ENCODE measurements at regions not wholly inside any gene's neighbourhood (a gene's known extent, or its start where the extent isn't known, plus 50 kb on each side); places are given as distances from the start of the nearest gene placed in this dataset.

DNA sequence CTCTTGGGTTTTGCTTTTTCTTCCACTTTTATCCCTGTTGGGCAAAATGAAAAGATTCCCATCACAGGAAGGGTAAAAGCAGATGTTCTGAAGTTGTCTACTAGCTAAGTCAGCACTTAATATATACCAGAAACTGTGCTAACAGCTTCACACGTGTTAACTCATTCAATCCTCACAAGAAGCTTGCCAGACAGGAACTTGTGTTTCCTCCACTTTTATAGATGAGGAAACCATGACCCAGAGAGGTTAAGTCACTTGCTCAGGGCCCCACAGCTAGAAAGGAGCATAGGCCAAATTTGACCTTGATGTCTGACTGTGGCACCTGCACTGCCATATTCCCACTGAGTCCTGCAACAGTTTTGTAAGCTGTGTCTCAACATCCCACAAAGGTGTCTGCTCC is 76.8 kb upstream of the EPC2 start:
- intact Hi-C loops (cut with DNase I), result loop anchor here (10.0 kb wide), 1 partner anchor 417 kb away; no protein-coding TSS in a partner anchor
- Histone ChIP-seq H3K36me3 (no peaks in the 10 kb centered on the region), H3K4me1 (no peaks in the 10 kb centered on the region), H3K4me3 (no peak overlapping the region), H3K27me3 (no peaks in the 10 kb centered on the region), H3K9me3 (no peaks in the 10 kb centered on the region), H3K27ac (no peak overlapping the region)
- TF ChIP-seq, protein P1, sequence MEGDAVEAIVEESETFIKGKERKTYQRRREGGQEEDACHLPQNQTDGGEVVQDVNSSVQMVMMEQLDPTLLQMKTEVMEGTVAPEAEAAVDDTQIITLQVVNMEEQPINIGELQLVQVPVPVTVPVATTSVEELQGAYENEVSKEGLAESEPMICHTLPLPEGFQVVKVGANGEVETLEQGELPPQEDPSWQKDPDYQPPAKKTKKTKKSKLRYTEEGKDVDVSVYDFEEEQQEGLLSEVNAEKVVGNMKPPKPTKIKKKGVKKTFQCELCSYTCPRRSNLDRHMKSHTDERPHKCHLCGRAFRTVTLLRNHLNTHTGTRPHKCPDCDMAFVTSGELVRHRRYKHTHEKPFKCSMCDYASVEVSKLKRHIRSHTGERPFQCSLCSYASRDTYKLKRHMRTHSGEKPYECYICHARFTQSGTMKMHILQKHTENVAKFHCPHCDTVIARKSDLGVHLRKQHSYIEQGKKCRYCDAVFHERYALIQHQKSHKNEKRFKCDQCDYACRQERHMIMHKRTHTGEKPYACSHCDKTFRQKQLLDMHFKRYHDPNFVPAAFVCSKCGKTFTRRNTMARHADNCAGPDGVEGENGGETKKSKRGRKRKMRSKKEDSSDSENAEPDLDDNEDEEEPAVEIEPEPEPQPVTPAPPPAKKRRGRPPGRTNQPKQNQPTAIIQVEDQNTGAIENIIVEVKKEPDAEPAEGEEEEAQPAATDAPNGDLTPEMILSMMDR (IDR thresholded peaks at IDR 0.05), result no peak
- DNase-seq (ENCODE audit: low spot score in 2 of 2), result no peak

DNA sequence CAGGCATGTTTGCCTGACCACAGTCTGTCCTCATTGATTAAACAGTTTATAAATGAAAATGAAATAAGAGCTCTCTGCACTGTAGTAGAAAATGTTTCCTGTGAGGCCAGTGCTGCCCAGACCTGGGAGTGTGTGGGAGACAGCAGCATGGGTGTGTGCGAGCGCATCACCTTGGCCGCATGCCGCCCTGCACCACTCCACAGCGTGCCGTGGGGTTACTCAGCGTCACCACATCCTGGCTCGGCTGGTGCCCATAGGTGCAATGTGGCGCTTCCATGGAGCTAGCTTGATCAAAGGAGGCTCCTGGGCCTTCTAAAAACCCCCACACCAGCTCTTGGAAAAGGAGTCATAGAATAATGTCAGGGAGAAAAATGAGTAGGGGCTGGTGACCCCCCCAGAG is 76.0 kb upstream of the EPC2 start:
- H3K27me3 ChIP-seq, result no peaks in the 10 kb centered on the region
- no peak overlapping the region for H3K4me3 ChIP-seq
- no peaks in the 10 kb centered on the region for H3K4me1 ChIP-seq
- H3K27ac ChIP-seq, result no peak overlapping the region
- no peaks in the 10 kb centered on the region for H3K9me3 ChIP-seq
- TF ChIP-seq, protein P1 (IDR thresholded peaks at IDR 0.05), result no peak
- no peak for DNase-seq (ENCODE audit: low spot score in 2 of 2)
- H3K36me3 ChIP-seq, result no peaks in the 10 kb centered on the region
- intact Hi-C loops (cut with DNase I), result loop anchor here (10.0 kb wide), 1 partner anchor 416 kb away; no protein-coding TSS in a partner anchor

DNA sequence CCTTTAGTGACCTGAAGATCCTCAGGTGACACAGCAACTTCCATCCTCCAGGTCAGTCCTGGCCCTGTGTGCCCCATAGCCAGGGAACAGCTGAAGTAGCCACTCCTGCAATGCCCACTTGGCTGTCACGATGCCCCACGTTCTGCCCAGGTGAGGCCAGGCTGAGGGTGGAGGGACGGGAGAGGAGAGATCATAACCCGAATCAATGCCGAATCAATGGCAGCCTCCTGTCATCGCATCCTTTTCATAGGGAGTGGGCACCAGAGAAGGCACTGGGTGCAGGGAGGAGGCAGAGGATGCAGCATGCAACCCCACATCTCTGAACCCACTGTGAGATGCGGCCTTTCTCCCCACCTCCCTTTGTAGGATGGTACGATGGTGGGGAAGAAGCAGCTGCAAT is 75.3 kb upstream of the EPC2 start:
- TF ChIP-seq, protein P1 (IDR thresholded peaks at IDR 0.05), result no peak
- Histone ChIP-seq H3K27me3 (no peaks in the 10 kb centered on the region), H3K27ac (no peak overlapping the region), H3K4me3 (no peak overlapping the region), H3K4me1 (no peaks in the 10 kb centered on the region), H3K9me3 (no peaks in the 10 kb centered on the region), H3K36me3 (no peaks in the 10 kb centered on the region)
- intact Hi-C loops (cut with DNase I), result loop anchor here (10.0 kb wide), 1 partner anchor 416 kb away; no protein-coding TSS in a partner anchor
- no peak for DNase-seq (ENCODE audit: low spot score in 2 of 2)

DNA sequence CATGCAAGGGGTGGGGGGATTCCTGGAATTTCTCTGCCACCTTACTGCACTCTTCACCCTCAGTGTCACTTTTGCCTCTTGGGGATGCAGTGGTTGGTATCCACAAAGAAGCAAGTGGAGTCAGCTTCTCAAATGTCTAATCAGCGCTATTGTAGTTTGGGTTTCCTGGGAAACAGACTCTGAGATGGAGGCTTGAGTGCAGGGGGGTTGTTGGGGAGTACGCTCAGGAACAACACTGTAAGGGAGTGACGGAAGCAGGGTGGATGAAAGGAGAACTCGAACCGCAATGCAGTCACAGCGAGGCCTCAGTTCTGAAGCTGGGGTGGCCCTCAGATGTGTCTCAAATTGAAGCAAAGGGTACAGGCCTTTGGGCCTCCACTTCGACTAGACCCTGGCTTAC is 73.6 kb upstream of the EPC2 start:
- H3K27ac ChIP-seq, result no peak overlapping the region
- intact Hi-C loops (cut with DNase I), result no loop called here
- H3K4me3 ChIP-seq, result no peak overlapping the region
- H3K36me3 ChIP-seq, result no peaks in the 10 kb centered on the region
- no peak for DNase-seq (ENCODE audit: low spot score in 2 of 2)
- H3K4me1 ChIP-seq, result no peaks in the 10 kb centered on the region
- H3K9me3 ChIP-seq, result no peaks in the 10 kb centered on the region
- TF ChIP-seq, protein P1 (IDR thresholded peaks at IDR 0.05), result no peak
- no peaks in the 10 kb centered on the region for H3K27me3 ChIP-seq

DNA sequence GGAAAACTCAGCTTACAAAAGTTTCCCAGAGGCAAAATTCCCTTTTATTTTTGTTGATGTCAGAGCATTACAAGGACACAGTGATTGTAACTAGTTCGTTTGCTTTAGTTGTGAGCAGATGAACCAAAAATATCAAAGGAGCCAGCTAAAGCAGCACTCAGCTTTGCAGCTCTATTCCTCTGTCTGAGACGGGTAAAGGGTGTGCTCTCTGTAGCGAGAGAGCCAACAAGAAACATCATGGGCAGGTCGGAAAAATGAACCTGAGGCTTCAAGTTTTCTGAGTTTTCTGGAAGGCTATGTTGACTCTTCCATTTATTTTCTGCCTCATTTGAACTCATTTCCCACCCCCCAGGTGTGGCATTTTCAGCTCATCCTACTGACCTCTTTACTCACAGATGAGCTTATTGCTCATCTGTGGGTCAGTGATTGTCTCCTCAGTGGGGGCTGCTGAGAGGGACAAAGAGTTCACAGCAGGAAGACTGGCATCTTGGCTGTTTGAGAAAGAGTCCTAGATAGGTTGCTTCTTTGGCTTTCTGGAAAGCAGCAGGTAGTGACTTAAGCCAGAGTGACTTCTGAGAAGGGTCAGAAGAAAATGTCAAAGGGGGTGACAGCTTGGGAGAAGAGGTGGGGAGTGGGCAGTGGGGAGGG is 66.6 kb upstream of the EPC2 start:
- H3K4me1 ChIP-seq, result no peaks in the 10 kb centered on the region
- intact Hi-C loops (cut with DNase I), result no loop called here
- H3K9me3 ChIP-seq, result no peaks in the 10 kb centered on the region
- no peaks in the 10 kb centered on the region for H3K36me3 ChIP-seq
- no peak overlapping the region for H3K4me3 ChIP-seq
- no peaks in the 10 kb centered on the region for H3K27me3 ChIP-seq
- no peak for DNase-seq (ENCODE audit: low spot score in 2 of 2)
- TF ChIP-seq, protein P1 (IDR thresholded peaks at IDR 0.05), result no peak
- H3K27ac ChIP-seq, result no peak overlapping the region

DNA sequence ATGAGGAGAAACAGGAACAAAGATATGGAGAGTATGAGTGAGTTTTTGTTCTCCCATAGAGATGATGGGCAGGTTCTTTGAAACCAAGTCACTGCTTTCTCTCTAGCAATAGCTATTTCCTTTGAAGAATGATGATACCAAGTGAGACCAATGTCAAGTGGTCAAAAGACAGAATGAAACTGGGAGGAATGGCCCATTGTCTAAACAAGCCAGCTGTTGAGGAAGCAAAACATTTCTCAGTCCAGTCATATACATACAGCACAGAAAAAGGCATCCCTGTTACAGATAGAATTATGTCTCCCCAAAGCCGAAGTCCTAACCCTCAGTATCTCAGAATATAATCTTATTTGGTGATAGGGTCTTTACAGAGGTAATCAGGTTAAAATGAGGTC is 66.1 kb upstream of the EPC2 start:
- Histone ChIP-seq H3K36me3 (no peaks in the 10 kb centered on the region), H3K4me3 (no peak overlapping the region), H3K27me3 (no peaks in the 10 kb centered on the region), H3K9me3 (no peaks in the 10 kb centered on the region), H3K27ac (no peak overlapping the region), H3K4me1 (no peaks in the 10 kb centered on the region)
- intact Hi-C loops (cut with DNase I), result no loop called here
- TF ChIP-seq, protein P1 (IDR thresholded peaks at IDR 0.05), result no peak
- no peak for DNase-seq (ENCODE audit: low spot score in 2 of 2)
